ENCODE measurements at regions not wholly inside any gene's neighbourhood (a gene's known extent, or its start where the extent isn't known, plus 50 kb on each side); places are given as distances from the start of the nearest gene placed in this dataset.

DNA sequence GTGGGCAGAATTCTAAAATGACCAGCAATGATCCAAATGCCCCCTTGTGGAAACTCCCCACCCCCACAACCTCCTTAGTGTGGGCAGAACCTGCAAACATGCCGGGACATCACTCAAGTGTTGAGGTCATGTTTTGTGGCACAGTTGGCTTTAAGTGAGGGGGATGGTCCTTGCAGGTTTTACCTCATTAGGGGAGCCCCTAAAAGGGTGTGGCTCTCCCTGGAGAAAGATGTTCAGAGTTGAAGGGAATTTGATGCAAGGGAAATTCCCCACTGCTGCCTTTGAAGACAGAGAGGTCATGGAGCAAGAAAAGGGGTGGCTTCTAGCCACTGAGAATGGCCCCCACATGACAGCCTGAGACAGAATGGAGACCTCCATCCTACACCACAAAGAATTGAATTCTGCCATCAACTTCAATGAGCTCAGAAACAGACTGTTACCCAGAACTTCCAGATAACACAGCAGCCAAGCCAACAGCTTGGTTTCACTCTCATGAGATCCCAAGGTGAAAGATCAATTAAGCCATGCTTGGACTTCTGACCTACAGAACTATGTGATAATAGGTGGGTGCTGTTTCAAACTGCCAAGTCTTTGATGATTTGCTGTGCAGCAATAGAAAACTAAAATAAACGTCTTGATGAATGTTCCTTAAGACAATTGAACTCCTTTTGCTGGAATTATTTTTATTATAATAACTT, 103.4 kb downstream of the MED10 start:
- Histone ChIP-seq H4K8ac (replicated peaks; ENCODE audit: insufficient read length, low read depth, low read length) (no peak overlapping the region), H3K27me3 (ENCODE audit: insufficient read depth, low read length) (no peaks in the 10 kb centered on the region), H3K27ac (ENCODE audit: insufficient read length, low read depth, low read length) (no peak overlapping the region), H4K5ac (ENCODE audit: insufficient read length, low read depth, low read length) (no peak overlapping the region), H3K4me2 (ENCODE audit: insufficient read depth, insufficient read length, low read length) (no peak overlapping the region), H3K4ac (ENCODE audit: low read depth, low read length) (no peak overlapping the region), H2BK120ac (ENCODE audit: low read depth, low read length, poor library complexity, severe bottlenecking) (no peak overlapping the region), H3K9me3 (ENCODE audit: control insufficient read depth, low read depth, low read length) (no peaks in the 10 kb centered on the region), H3K79me1 (ENCODE audit: insufficient read depth, low read depth, low read length, poor library complexity, severe bottlenecking) (no peaks in the 10 kb centered on the region), H3K14ac (ENCODE audit: insufficient read depth, low read length) (no peak overlapping the region), H3K79me2 (ENCODE audit: insufficient read depth, low read length) (no peaks in the 10 kb centered on the region), H3K56ac (ENCODE audit: insufficient read length, low read depth, low read length) (no peak overlapping the region), H2BK12ac (ENCODE audit: insufficient read length, low read depth, low read length) (no peak overlapping the region), H2BK15ac (ENCODE audit: low read depth, low read length) (no peak overlapping the region), H3T11ph (ENCODE audit: low read length) (no peak overlapping the region), H2BK5ac (ENCODE audit: insufficient read length, low read length) (no peak overlapping the region), H3K4me1 (ENCODE audit: insufficient read depth, low read length) (no peaks in the 10 kb centered on the region), H4K91ac (ENCODE audit: insufficient read length, low read depth, low read length) (no peak overlapping the region), H3K23me2 (ENCODE audit: insufficient read length, low read depth, low read length, poor library complexity, severe bottlenecking) (no peaks in the 10 kb centered on the region), H3K9ac (ENCODE audit: extremely low read depth, insufficient read length, low read length) (no peak overlapping the region), H3K18ac (ENCODE audit: insufficient read length, low read depth, low read length) (no peak overlapping the region), H2AK5ac (ENCODE audit: insufficient read length, low read length) (no peak overlapping the region), H3K23ac (ENCODE audit: insufficient read length, low read depth, low read length) (no peak overlapping the region), H2AFZ (ENCODE audit: low read length) (no peak overlapping the region), H2BK20ac (ENCODE audit: low read depth, low read length, poor library complexity, severe bottlenecking) (no peak overlapping the region), H4K20me1 (ENCODE audit: control insufficient read depth, insufficient read depth, insufficient read length) (no peaks in the 10 kb centered on the region)
- Mint-ChIP-seq H3K9me3 (peaks cover 3% of the 10 kb centered on the region in 2 experiments; a peak in 3 of 5 replicates), H3K36me3 (ENCODE audit: insufficient read depth in 1 of 3, low read depth in 3 of 3) (no peaks in the 10 kb centered on the region), H3K27ac (no peak overlapping the region), H3K4me3 (no peak overlapping the region), H3K27me3 (ENCODE audit: low read depth) (peaks cover 8% of the 10 kb centered on the region), H3K4me1 (no peaks in the 10 kb centered on the region)
- TF ChIP-seq CTCF (conservative IDR thresholded peaks at IDR 0.05), result no peak
- WGBS (ENCODE audit: extremely low coverage, insufficient read length, low lambda C conversion rate), result no CpG with 5 or more reads among the region's 2 CpGs
- DNase-seq, result no peak
